Tibial artery (tissue), 4 donors: ENCODE measurements at regions not wholly inside any gene's neighbourhood (a gene's known extent, or its start where the extent isn't known, plus 50 kb on each side); places are given as distances from the start of the nearest gene placed in this dataset.

ENCODE experiments used
- DNase-seq, 2 donors: peaks; one replicate each; pipeline ENCODE4 v3.0.0-alpha.2; 2019
- H3K27ac ChIP-seq, 2 donors: fragments of 200-600 bp; sonication (generic) in 1 of 2; 1 replicate in 1 of 2; 2 replicates in 1 of 2; pipeline ENCODE4 v1.5.1; 2018 to 2019; ENCODE audit warnings: mild to moderate bottlenecking in 1 of 2
- H3K27me3 ChIP-seq, 2 donors: fragments of 200-600 bp; sonication (generic) in 1 of 2; one replicate each; pipeline versions ENCODE4 v1.5.1 to v1.6.0; 2016 to 2019
- H3K36me3 ChIP-seq, 3 donors: fragments of 200-600 bp; sonication (generic) in 2 of 3; one replicate each; pipeline ENCODE4 v1.5.1; 2016 to 2019; ENCODE audit warnings: mild to moderate bottlenecking in 2 of 3
- H3K4me1 ChIP-seq, 4 donors: fragments of 200-600 bp; sonication (generic) in 2 of 4; 1 replicate in 3 of 4; 2 replicates in 1 of 4; pipeline ENCODE4 v1.5.1; 2016 to 2019
- H3K4me3 ChIP-seq, 2 donors: fragments of 200-600 bp; sonication (generic) in 1 of 2; 1 replicate in 1 of 2; 2 replicates in 1 of 2; pipeline ENCODE4 v1.5.1; 2018 to 2019; ENCODE audit warnings: mild to moderate bottlenecking in 2 of 2
- H3K9me3 ChIP-seq, 3 donors: fragments of 200-600 bp; sonication (generic) in 1 of 3; one replicate each; pipeline ENCODE4 v1.5.1; 2016 to 2019
- CTCF ChIP-seq, 2 experiments: fragments of 200-600 bp in 1 of 2; fragments of 450-650 bp in 1 of 2; IDR thresholded peaks; one replicate each; pipeline ENCODE4 v1.5.1; 2017 to 2019; ENCODE audit warnings: antibody characterized with exemption in 2 of 2, mild to moderate bottlenecking in 1 of 2, moderate library complexity in 1 of 2
- intact Hi-C: fragments of 100-400 bp; cut with DNase I; formaldehyde crosslinking; loops from one replicate; pipeline ENCODE4 v1.15.0; 2023; ENCODE audit warnings: low total_unique reads

- intact Hi-C loops: no loop called here
- Histone ChIP-seq H3K27ac (no peak overlapping the region), H3K9me3 (no peaks in the 10 kb centered on the region), H3K27me3 (no peaks in the 10 kb centered on the region), H3K4me3 (no peak overlapping the region), H3K36me3 (no peaks in the 10 kb centered on the region), H3K4me1 (peaks cover 0 to under 1% (median 0%) of the 10 kb centered on the region in 4 donors)
- no peak for DNase-seq
- no peak for TF ChIP-seq CTCF (IDR thresholded peaks at IDR 0.05)
Measured at GRCh38 chr2:41709702-41710599, 337.9 kb upstream of the PKDCC start.

GRCh38 chr2:41710944-41711343 is 336.9 kb upstream of the PKDCC start:
- H3K9me3 ChIP-seq: no peaks in the 10 kb centered on the region
- no peaks in the 10 kb centered on the region for H3K27me3 ChIP-seq
- no peak overlapping the region for H3K4me3 ChIP-seq
- TF ChIP-seq CTCF (IDR thresholded peaks at IDR 0.05): no peak
- no peaks in the 10 kb centered on the region for H3K36me3 ChIP-seq
- no peak for DNase-seq
- no peak overlapping the region for H3K27ac ChIP-seq
- intact Hi-C loops: no loop called here
- peaks cover 0 to 5% (median 0%) of the 10 kb centered on the region in 4 donors for H3K4me1 ChIP-seq

GRCh38 chr2:41711736-41712135 is 336.1 kb upstream of the PKDCC start:
- peaks cover 0 to 13% (median 0%) of the 10 kb centered on the region in 4 donors for H3K4me1 ChIP-seq
- intact Hi-C loops: no loop called here

GRCh38 chr2:41716497-41716896 is 331.3 kb upstream of the PKDCC start:
- no peaks in the 10 kb centered on the region for H3K36me3 ChIP-seq
- H3K4me3 ChIP-seq: no peak overlapping the region
- no peak for TF ChIP-seq CTCF (IDR thresholded peaks at IDR 0.05)
- no peaks in the 10 kb centered on the region for H3K9me3 ChIP-seq
- peak overlapping the region; percentile 60 to 79 for H3K27ac ChIP-seq
- intact Hi-C loops: no loop called here
- H3K4me1 ChIP-seq: peaks cover 0 to 26% (median under 1%) of the 10 kb centered on the region in 4 donors
- no peaks in the 10 kb centered on the region for H3K27me3 ChIP-seq
- DNase-seq: no peak

More at GRCh38 chr2:41711736-41712135, 336.1 kb upstream of the PKDCC start:
- H3K27ac ChIP-seq: no peak overlapping the region
- TF ChIP-seq CTCF (IDR thresholded peaks at IDR 0.05): no peak
- H3K4me3 ChIP-seq: no peak overlapping the region
- no peak for DNase-seq
- no peaks in the 10 kb centered on the region for H3K36me3 ChIP-seq
- H3K27me3 ChIP-seq: no peaks in the 10 kb centered on the region
- no peaks in the 10 kb centered on the region for H3K9me3 ChIP-seq

GRCh38 chr2:41717839-41718238 is 330.0 kb upstream of the PKDCC start:
- H3K4me1 ChIP-seq: peaks cover 0 to 40% (median 5%) of the 10 kb centered on the region in 4 donors
- no peaks in the 10 kb centered on the region for H3K27me3 ChIP-seq
- H3K9me3 ChIP-seq: no peaks in the 10 kb centered on the region
- H3K27ac ChIP-seq: peak overlapping the region; percentile 8 to 79
- H3K36me3 ChIP-seq: no peaks in the 10 kb centered on the region
- no peak for DNase-seq
- intact Hi-C loops: no loop called here
- no peak overlapping the region for H3K4me3 ChIP-seq
- TF ChIP-seq CTCF (IDR thresholded peaks at IDR 0.05): no peak
